Upper lobe of right lung (tissue), 1 donor: ENCODE measurements at regions not wholly inside any gene's neighbourhood (a gene's known extent, or its start where the extent isn't known, plus 50 kb on each side); places are given as distances from the start of the nearest gene placed in this dataset.
"Not testable (repeated sequence)": the region's sequence is repeated elsewhere in the genome, so short reads cannot be mapped to it uniquely, and the experiment has no call there.

Source experiments
- ATAC-seq: fragments of 200-7000 bp; cut with Tn5 transposase; one replicate; pipeline ENCODE4 v1.9.1; 2020; ENCODE audit warnings: mild to moderate bottlenecking, moderate library complexity
- DNase-seq: peaks from one replicate; pipeline ENCODE4 v3.0.0-alpha.2; 2020
- H3K27ac ChIP-seq: fragments of 200-600 bp; one replicate; pipeline ENCODE4 v1.8.0; 2022
- H3K27me3 ChIP-seq: fragments of 200-600 bp; one replicate; pipeline ENCODE4 v1.8.0; 2022; ENCODE audit warnings: mild to moderate bottlenecking
- H3K36me3 ChIP-seq: fragments of 200-600 bp; one replicate; pipeline ENCODE4 v1.8.0; 2022
- H3K4me1 ChIP-seq: fragments of 200-600 bp; one replicate; pipeline ENCODE4 v1.8.0; 2022
- H3K4me3 ChIP-seq: fragments of 200-600 bp; one replicate; pipeline ENCODE4 v1.8.0; 2022; ENCODE audit warnings: mild to moderate bottlenecking
- H3K9me3 ChIP-seq: fragments of 200-600 bp; one replicate; pipeline ENCODE4 v1.8.0; 2022
- CTCF ChIP-seq: fragments of 200-600 bp; IDR thresholded peaks from one replicate; pipeline ENCODE4 v1.8.0; 2022; ENCODE audit warnings: antibody characterized with exemption
- intact Hi-C: fragments of 100-400 bp; cut with DNase I; formaldehyde crosslinking; loops from one replicate; pipeline ENCODE4 v1.11.0; 2022
- donor health status: DM: no; HTN: yes; CAD: no; lungs with severe emphysema.

GRCh38 chr1:240722788-240723187, 110.8 kb upstream of the GREM2 start:
- Histone ChIP-seq H3K4me1 (no peaks in the 10 kb centered on the region), H3K4me3 (no peak overlapping the region), H3K36me3 (no peaks in the 10 kb centered on the region), H3K9me3 (no peaks in the 10 kb centered on the region), H3K27me3 (no peaks in the 10 kb centered on the region), H3K27ac (no peak overlapping the region)
- no peak for TF ChIP-seq CTCF
- ATAC-seq: no peak
- DNase-seq: no peak
- intact Hi-C loops: no loop called here

GRCh38 chr1:240720976-240721375, 109.0 kb upstream of the GREM2 start:
- ATAC-seq (no peak), DNase-seq (no peak)
- H3K36me3 ChIP-seq: no peaks in the 10 kb centered on the region
- no peaks in the 10 kb centered on the region for H3K9me3 ChIP-seq
- no peaks in the 10 kb centered on the region for H3K27me3 ChIP-seq
- no peaks in the 10 kb centered on the region for H3K4me1 ChIP-seq
- H3K4me3 ChIP-seq: no peak overlapping the region
- no peak overlapping the region for H3K27ac ChIP-seq
- intact Hi-C loops: no loop called here
- TF ChIP-seq CTCF: no peak

- Histone ChIP-seq H3K36me3 (no peaks in the 10 kb centered on the region), H3K4me1 (no peaks in the 10 kb centered on the region), H3K27ac (no peak overlapping the region), H3K27me3 (no peaks in the 10 kb centered on the region), H3K4me3 (no peak overlapping the region), H3K9me3 (no peaks in the 10 kb centered on the region)
- ATAC-seq (no peak), DNase-seq (no peak)
- intact Hi-C loops: no loop called here
- TF ChIP-seq CTCF: no peak
Measured at GRCh38 chr1:240719953-240720700, 108.2 kb upstream of the GREM2 start.

GRCh38 chr1:240716538-240716937, 104.6 kb upstream of the GREM2 start:
- H3K4me3 ChIP-seq, H3K36me3 ChIP-seq, ATAC-seq, DNase-seq, intact Hi-C loops, H3K27me3 ChIP-seq, H3K4me1 ChIP-seq, H3K9me3 ChIP-seq, H3K27ac ChIP-seq: not testable (repeated sequence)

- ATAC-seq: no peak
- TF ChIP-seq CTCF: no peak
- intact Hi-C loops: no loop called here
- DNase-seq: no peak
- Histone ChIP-seq H3K27ac (no peak overlapping the region), H3K9me3 (no peaks in the 10 kb centered on the region), H3K4me1 (no peaks in the 10 kb centered on the region), H3K4me3 (no peak overlapping the region), H3K36me3 (no peaks in the 10 kb centered on the region), H3K27me3 (no peaks in the 10 kb centered on the region)
Measured at GRCh38 chr1:240714568-240715292, 102.8 kb upstream of the GREM2 start.

GRCh38 chr1:240712014-240712731, 100.2 kb upstream of the GREM2 start:
- ATAC-seq: no peak
- Histone ChIP-seq H3K27ac (no peak overlapping the region), H3K4me1 (no peaks in the 10 kb centered on the region), H3K4me3 (no peak overlapping the region), H3K36me3 (no peaks in the 10 kb centered on the region), H3K9me3 (no peaks in the 10 kb centered on the region), H3K27me3 (no peaks in the 10 kb centered on the region)
- TF ChIP-seq CTCF: no peak
- DNase-seq: no peak
- intact Hi-C loops: no loop called here
